GM19372 (cell line): ENCODE measurements at regions not wholly inside any gene's neighbourhood (a gene's known extent, or its start where the extent isn't known, plus 50 kb on each side); places are given as distances from the start of the nearest gene placed in this dataset.

Experiments used
- ATAC-seq: cut with Tn5 transposase; IDR thresholded peaks from one replicate; pipeline ENCODE4 v1.9.1; 2021; ENCODE audit warnings: mild to moderate bottlenecking, low read depth, moderate library complexity; ENCODE audit not compliant: unreplicated experiment

- ATAC-seq: no peak
These were observed 216.3 kb upstream of the RHOBTB1 start for GRCh38 chr10:61160253-61160652.

- ATAC-seq: no peak
These were observed 215.3 kb upstream of the RHOBTB1 start for GRCh38 chr10:61159253-61159652.

GRCh38 chr10:61157182-61157581, 213.2 kb upstream of the RHOBTB1 start:
- no peak for ATAC-seq

GRCh38 chr10:61153771-61154170, 209.8 kb upstream of the RHOBTB1 start:
- ATAC-seq: no peak

- no peak for ATAC-seq
These were observed 207.1 kb upstream of the RHOBTB1 start for GRCh38 chr10:61151059-61151458.

- no peak for ATAC-seq
These were observed 204.5 kb upstream of the RHOBTB1 start for GRCh38 chr10:61148451-61148850.

- ATAC-seq: no peak
These were observed 199.0 kb upstream of the RHOBTB1 start for GRCh38 chr10:61142987-61143386.

GRCh38 chr10:61140765-61141392, 196.9 kb upstream of the RHOBTB1 start:
- peak; percentile 58 for ATAC-seq

GRCh38 chr10:61139592-61139953, 195.6 kb upstream of the RHOBTB1 start:
- no peak for ATAC-seq

GRCh38 chr10:61138708-61139591, 195.0 kb upstream of the RHOBTB1 start:
- no peak for ATAC-seq

GRCh38 chr10:61136139-61136538, 192.2 kb upstream of the RHOBTB1 start:
- ATAC-seq: no peak

GRCh38 chr10:61135276-61135721, 191.3 kb upstream of the RHOBTB1 start:
- peak; percentile 94 for ATAC-seq

- no peak for ATAC-seq
These were observed 186.4 kb upstream of the RHOBTB1 start for GRCh38 chr10:61130366-61130765.

- no peak for ATAC-seq
These were observed 184.2 kb upstream of the RHOBTB1 start for GRCh38 chr10:61128196-61128595.

GRCh38 chr10:61125560-61126170, 181.7 kb upstream of the RHOBTB1 start:
- ATAC-seq: peak; percentile 86

- ATAC-seq: no peak
These were observed 181.0 kb upstream of the RHOBTB1 start for GRCh38 chr10:61124756-61125530.

GRCh38 chr10:61120805-61121204, 176.8 kb upstream of the RHOBTB1 start:
- peak; percentile 54 for ATAC-seq

- no peak for ATAC-seq
These were observed 175.6 kb upstream of the RHOBTB1 start for GRCh38 chr10:61119573-61119972.

- no peak for ATAC-seq
These were observed 171.9 kb upstream of the RHOBTB1 start for GRCh38 chr10:61115897-61116296.

- no peak for ATAC-seq
These were observed 168.8 kb upstream of the RHOBTB1 start for GRCh38 chr10:61112771-61113170.

GRCh38 chr10:61110936-61111335, 167.0 kb upstream of the RHOBTB1 start:
- ATAC-seq: no peak
